ENCODE measurements at regions not wholly inside any gene's neighbourhood (a gene's known extent, or its start where the extent isn't known, plus 50 kb on each side); places are given as distances from the start of the nearest gene placed in this dataset.

GRCh38 chr2:82254728-82255127, 1950.2 kb upstream of the LRRTM1 start:
- TF ChIP-seq CTCF (IDR thresholded peaks at IDR 0.05; ENCODE audit: low read length) (no peak), EZH2 (optimal IDR thresholded peaks at IDR 0.05; ENCODE audit: low read depth, low read length) (no peak)
